HEK293 (cell line): ENCODE measurements at regions not wholly inside any gene's neighbourhood (a gene's known extent, or its start where the extent isn't known, plus 50 kb on each side); places are given as distances from the start of the nearest gene placed in this dataset.

Experiments used
- CTCF ChIA-PET: fragments of 350-600 bp; formaldehyde crosslinking; extraction: SDS; loops from one replicate; lab custom pipeline; 2021; ENCODE audit warnings: antibody characterized with exemption; lab: Yijun Ruan, JAX
- POLR2A ChIA-PET: fragments of 300-600 bp; formaldehyde crosslinking; extraction: SDS; loops from one replicate; lab custom pipeline; 2020; ENCODE audit warnings: antibody characterized with exemption, inconsistent platforms; lab: Yijun Ruan, JAX
- H3K27ac ChIP-seq: fragments of 200-500 bp; sonication (Bioruptor generic); 2 replicates; pipeline ENCODE4 v1.5.1; 2014; ENCODE audit warnings: low read depth, low read length, control low read depth, inconsistent platforms; ENCODE audit errors: extremely low read depth
- H3K36me3 ChIP-seq, 2 experiments: fragments of 200-500 bp in 1 of 2; sonication (Bioruptor generic) in 1 of 2; 1 replicate in 1 of 2; 2 replicates in 1 of 2; pipeline ENCODE4 v1.5.1; 2014 to 2017; ENCODE audit warnings: inconsistent platforms in 2 of 2, low read length in 2 of 2; ENCODE audit not compliant: control insufficient read depth in 2 of 2, insufficient read depth in 1 of 2
- H3K4me1 ChIP-seq: fragments of 200-500 bp; sonication (Bioruptor generic); 2 replicates; pipeline ENCODE4 v1.5.1; 2014; ENCODE audit warnings: mild to moderate bottlenecking, low read length, inconsistent platforms; ENCODE audit not compliant: control insufficient read depth, insufficient read depth
- H3K4me3 ChIP-seq: 2 replicates; pipeline ENCODE4 v1.5.1; 2011; ENCODE audit warnings: low read depth, mild to moderate bottlenecking, control low read depth, low read length, moderate library complexity
- H3K9me3 ChIP-seq: fragments of 200-500 bp; sonication (Bioruptor generic); 2 replicates; pipeline ENCODE4 v1.5.1; 2014; ENCODE audit warnings: low read depth, low read length, inconsistent platforms; ENCODE audit not compliant: control insufficient read depth, insufficient read depth
- KLF9 ChIP-seq: fragments of 450-650 bp; formaldehyde crosslinking; IDR thresholded peaks from 2 replicates; pipeline ENCODE4 v1.5.1; 2016; ENCODE audit warnings: missing biosample characterization, missing genetic modification characterization, low read depth
- ZNF184 ChIP-seq: fragments of 450-650 bp; IDR thresholded peaks from 2 replicates; pipeline ENCODE4 v1.5.1; 2018; ENCODE audit warnings: missing biosample characterization, mild to moderate bottlenecking, missing genetic modification characterization
- ZNF211 ChIP-seq: fragments of 450-650 bp; formaldehyde crosslinking; IDR thresholded peaks from 2 replicates; pipeline ENCODE4 v1.5.1; 2016; ENCODE audit warnings: low read depth, missing biosample characterization, missing genetic modification characterization
- ZNF266 ChIP-seq: fragments of 450-650 bp; formaldehyde crosslinking; IDR thresholded peaks from 2 replicates; pipeline ENCODE4 v1.5.1; 2016; ENCODE audit warnings: missing biosample characterization, missing genetic modification characterization, low read depth
- ZNF391 ChIP-seq: fragments of 450-650 bp; formaldehyde crosslinking; IDR thresholded peaks from 2 replicates; pipeline ENCODE4 v1.5.1; 2016; ENCODE audit warnings: low read depth, missing biosample characterization, missing genetic modification characterization, borderline replicate concordance
- ZNF830 ChIP-seq: fragments of 450-650 bp; IDR thresholded peaks from 2 replicates; pipeline ENCODE4 v1.5.0; 2018; ENCODE audit warnings: missing biosample characterization, missing genetic modification characterization, low read depth, mild to moderate bottlenecking, moderate library complexity
- TF ChIP-seq, protein P1 (sequence below): fragments of 450-650 bp; formaldehyde crosslinking; conservative IDR thresholded peaks from 2 replicates; pipeline ENCODE4 v1.5.1; 2016; ENCODE audit warnings: low read depth, missing biosample characterization, missing genetic modification characterization
- TF ChIP-seq, protein P2 (sequence below): fragments of 450-650 bp; formaldehyde crosslinking; IDR thresholded peaks from 2 replicates; pipeline ENCODE4 v1.5.1; 2016; ENCODE audit warnings: missing biosample characterization, missing genetic modification characterization
- TF ChIP-seq, protein P3 (sequence below): fragments of 450-650 bp; formaldehyde crosslinking; IDR thresholded peaks from 2 replicates; pipeline ENCODE4 v1.5.1; 2016; ENCODE audit warnings: missing biosample characterization, missing genetic modification characterization
- TF ChIP-seq, protein P4 (sequence below): fragments of 450-650 bp; formaldehyde crosslinking; IDR thresholded peaks from 2 replicates; pipeline ENCODE4 v1.5.1; 2017; ENCODE audit warnings: missing biosample characterization, mild to moderate bottlenecking, missing genetic modification characterization, moderate library complexity

DNA sequence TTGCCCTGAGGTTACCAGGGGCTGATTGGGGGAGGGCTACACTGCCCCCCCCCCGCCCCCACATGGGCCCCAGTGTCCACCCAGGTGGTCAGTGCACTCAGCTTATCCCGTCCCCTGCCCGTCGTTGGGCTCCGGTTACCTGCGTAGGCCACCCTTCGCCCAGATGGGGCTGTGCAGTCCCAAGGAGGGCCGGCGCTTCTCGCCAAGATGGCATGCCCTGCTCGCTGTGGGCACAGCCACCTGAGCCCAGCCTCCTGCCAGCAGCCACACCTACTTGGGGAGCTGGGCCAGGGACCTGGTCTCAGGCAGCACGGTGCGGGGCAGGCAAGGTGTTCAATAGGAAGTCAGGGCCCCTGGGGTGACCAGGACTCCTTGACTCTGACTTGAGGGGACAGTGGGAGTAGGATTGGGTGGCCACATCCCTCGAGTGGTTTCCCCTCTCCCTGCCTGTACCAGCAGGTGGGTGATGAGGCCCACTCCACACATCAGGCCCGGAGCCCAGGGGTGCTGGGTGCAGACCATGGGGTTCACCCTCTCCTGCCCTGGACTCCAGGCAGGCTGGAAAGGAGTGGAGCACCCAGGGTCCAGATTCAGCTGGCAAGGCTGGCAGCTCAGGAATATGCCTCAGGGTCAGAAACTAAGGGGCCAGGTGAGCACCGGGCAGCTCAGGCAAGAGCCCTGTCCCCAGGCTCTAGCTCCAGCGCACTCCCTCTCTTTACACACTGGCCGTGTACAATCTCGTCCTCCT, 170.3 kb downstream of the GLI2 start (continued):
- TF ChIP-seq, protein P1, sequence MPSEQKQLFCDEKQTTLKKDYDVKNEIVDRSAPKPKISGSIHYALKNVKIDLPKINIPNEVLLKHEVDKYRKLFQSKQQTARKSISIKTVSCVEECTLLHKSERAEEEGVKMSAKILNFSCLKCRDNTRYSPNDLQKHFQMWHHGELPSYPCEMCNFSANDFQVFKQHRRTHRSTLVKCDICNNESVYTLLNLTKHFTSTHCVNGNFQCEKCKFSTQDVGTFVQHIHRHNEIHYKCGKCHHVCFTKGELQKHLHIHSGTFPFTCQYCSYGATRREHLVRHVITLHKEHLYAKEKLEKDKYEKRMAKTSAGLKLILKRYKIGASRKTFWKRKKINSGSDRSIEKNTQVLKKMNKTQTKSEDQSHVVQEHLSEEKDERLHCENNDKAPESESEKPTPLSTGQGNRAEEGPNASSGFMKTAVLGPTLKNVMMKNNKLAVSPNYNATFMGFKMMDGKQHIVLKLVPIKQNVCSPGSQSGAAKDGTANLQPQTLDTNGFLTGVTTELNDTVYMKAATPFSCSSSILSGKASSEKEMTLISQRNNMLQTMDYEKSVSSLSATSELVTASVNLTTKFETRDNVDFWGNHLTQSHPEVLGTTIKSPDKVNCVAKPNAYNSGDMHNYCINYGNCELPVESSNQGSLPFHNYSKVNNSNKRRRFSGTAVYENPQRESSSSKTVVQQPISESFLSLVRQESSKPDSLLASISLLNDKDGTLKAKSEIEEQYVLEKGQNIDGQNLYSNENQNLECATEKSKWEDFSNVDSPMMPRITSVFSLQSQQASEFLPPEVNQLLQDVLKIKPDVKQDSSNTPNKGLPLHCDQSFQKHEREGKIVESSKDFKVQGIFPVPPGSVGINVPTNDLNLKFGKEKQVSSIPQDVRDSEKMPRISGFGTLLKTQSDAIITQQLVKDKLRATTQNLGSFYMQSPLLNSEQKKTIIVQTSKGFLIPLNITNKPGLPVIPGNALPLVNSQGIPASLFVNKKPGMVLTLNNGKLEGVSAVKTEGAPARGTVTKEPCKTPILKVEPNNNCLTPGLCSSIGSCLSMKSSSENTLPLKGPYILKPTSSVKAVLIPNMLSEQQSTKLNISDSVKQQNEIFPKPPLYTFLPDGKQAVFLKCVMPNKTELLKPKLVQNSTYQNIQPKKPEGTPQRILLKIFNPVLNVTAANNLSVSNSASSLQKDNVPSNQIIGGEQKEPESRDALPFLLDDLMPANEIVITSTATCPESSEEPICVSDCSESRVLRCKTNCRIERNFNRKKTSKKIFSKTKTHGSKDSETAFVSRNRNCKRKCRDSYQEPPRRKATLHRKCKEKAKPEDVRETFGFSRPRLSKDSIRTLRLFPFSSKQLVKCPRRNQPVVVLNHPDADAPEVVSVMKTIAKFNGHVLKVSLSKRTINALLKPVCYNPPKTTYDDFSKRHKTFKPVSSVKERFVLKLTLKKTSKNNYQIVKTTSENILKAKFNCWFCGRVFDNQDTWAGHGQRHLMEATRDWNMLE (tag by site-specific recombination) = no peak
- TF ChIP-seq, protein P2, sequence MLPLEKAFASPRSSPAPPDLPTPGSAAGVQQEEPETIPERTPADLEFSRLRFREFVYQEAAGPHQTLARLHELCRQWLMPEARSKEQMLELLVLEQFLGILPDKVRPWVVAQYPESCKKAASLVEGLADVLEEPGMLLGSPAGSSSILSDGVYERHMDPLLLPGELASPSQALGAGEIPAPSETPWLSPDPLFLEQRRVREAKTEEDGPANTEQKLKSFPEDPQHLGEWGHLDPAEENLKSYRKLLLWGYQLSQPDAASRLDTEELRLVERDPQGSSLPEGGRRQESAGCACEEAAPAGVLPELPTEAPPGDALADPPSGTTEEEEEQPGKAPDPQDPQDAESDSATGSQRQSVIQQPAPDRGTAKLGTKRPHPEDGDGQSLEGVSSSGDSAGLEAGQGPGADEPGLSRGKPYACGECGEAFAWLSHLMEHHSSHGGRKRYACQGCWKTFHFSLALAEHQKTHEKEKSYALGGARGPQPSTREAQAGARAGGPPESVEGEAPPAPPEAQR (tag by site-specific recombination) = no peak
- TF ChIP-seq, all 188 proteins: peak for 0

DNA sequence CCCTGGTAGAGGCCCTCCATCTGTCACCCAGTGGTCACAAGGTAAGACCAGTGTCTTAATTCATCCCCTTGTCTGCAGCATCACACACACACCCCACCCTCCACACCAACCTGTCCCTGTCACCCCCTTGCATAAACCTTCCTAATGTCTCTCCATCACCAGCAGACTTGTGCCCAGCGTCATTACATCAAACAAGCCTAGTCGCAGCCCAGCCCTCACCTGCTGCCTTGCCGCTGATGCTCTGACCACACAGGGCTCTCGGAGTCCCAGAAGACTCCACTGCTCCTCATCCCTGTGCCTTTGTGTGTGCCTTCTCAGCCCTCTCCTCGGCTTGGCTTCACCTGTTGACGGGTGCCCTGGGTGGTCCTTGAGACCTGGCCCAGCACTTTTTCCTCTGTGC, 171.2 kb downstream of the GLI2 start:
- ChIA-PET CTCF (no interaction called here), POLR2A (no interaction called here)
- H3K4me1 ChIP-seq = no peaks in the 10 kb centered on the region
- H3K9me3 ChIP-seq = no peaks in the 10 kb centered on the region
- no peak overlapping the region for H3K27ac ChIP-seq
- TF ChIP-seq ZNF266 (no peak), ZNF184 (tag by site-specific recombination) (no peak)
- no peak overlapping the region for H3K4me3 ChIP-seq
- H3K36me3 ChIP-seq = no peaks in the 10 kb centered on the region

DNA sequence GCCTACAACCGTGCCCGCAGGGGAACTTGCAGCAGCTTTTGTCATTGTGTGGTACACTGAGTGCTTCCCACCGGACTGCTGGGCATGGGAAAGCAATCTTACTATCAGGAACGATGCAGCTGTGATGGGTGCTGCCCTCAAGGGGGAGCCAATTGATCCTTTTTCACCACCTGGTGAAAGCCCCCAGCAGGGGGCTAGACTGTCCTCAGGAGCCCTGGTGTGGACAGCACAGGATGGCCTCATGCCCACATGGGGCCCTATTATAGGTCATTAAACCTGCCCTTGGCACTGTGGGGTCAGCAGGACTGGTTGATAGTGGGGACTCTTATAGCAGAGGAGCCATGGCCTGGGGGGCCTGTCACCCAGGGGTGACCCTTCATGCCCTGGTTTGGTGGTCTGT, 172.2 kb downstream of the GLI2 start:
- Histone ChIP-seq H3K36me3 (no peaks in the 10 kb centered on the region), H3K27ac (no peak overlapping the region), H3K4me3 (no peak overlapping the region), H3K9me3 (no peaks in the 10 kb centered on the region), H3K4me1 (no peaks in the 10 kb centered on the region)
- TF ChIP-seq, protein P3, sequence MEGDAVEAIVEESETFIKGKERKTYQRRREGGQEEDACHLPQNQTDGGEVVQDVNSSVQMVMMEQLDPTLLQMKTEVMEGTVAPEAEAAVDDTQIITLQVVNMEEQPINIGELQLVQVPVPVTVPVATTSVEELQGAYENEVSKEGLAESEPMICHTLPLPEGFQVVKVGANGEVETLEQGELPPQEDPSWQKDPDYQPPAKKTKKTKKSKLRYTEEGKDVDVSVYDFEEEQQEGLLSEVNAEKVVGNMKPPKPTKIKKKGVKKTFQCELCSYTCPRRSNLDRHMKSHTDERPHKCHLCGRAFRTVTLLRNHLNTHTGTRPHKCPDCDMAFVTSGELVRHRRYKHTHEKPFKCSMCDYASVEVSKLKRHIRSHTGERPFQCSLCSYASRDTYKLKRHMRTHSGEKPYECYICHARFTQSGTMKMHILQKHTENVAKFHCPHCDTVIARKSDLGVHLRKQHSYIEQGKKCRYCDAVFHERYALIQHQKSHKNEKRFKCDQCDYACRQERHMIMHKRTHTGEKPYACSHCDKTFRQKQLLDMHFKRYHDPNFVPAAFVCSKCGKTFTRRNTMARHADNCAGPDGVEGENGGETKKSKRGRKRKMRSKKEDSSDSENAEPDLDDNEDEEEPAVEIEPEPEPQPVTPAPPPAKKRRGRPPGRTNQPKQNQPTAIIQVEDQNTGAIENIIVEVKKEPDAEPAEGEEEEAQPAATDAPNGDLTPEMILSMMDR = 0 out of 2 replicates have a peak, but pooled peaks have one; percentile 21
- TF ChIP-seq ZNF830 (tag by site-specific recombination) = no peak
- POLR2A ChIA-PET = no interaction called here
- CTCF ChIA-PET = no interaction called here

DNA sequence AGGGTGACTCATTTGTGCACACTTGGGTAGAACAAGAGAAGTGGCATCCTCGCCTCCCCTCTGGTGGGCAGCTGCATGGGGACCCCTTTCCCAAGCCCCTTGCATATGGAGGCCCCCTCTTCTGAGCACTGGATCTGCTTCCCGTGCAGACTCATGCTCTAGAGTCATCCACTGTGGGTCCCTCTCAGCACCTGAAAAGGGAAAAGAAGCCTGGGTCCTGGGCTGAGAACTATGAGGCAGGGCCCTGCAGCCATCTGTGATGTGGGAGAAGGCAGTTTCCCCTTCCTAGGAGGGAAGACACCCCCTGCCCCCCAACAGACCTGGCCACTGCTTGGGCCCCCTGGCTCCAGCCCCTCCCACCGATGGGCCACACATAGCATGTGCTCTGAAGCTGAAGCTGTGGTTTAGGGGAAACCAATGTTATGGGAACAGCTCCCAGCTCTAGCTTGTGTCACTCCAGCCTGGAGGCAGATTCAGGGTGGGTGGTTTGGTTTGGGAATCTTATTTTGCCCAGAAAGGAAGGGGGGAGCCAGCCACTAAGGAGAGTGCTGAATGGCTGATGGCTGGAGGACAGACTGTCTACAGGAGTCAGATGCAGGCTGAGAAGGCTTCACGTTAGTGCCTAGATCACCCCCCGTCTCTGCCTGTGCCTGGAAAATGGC, 172.8 kb downstream of the GLI2 start:
- CTCF ChIA-PET = interaction anchor here (0.9 kb wide), 1 partner anchor 162 kb away, joined by 3 read pairs; no protein-coding TSS in a partner anchor
- no peaks in the 10 kb centered on the region for H3K9me3 ChIP-seq
- POLR2A ChIA-PET = no interaction called here
- H3K4me1 ChIP-seq = no peaks in the 10 kb centered on the region
- no peak overlapping the region for H3K4me3 ChIP-seq
- no peaks in the 10 kb centered on the region for H3K36me3 ChIP-seq
- TF ChIP-seq KLF9 (tag by site-specific recombination) (no peak), ZNF211 (no peak), ZNF391 (tag by site-specific recombination) (no peak)
- TF ChIP-seq, protein P4, sequence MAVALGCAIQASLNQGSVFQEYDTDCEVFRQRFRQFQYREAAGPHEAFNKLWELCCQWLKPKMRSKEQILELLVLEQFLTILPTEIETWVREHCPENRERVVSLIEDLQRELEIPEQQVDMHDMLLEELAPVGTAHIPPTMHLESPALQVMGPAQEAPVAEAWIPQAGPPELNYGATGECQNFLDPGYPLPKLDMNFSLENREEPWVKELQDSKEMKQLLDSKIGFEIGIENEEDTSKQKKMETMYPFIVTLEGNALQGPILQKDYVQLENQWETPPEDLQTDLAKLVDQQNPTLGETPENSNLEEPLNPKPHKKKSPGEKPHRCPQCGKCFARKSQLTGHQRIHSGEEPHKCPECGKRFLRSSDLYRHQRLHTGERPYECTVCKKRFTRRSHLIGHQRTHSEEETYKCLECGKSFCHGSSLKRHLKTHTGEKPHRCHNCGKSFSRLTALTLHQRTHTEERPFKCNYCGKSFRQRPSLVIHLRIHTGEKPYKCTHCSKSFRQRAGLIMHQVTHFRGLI (tag by site-specific recombination) = no peak
- H3K27ac ChIP-seq = no peak overlapping the region
